Muscle of back (tissue), 3 donors: ENCODE measurements at regions not wholly inside any gene's neighbourhood (a gene's known extent, or its start where the extent isn't known, plus 50 kb on each side); places are given as distances from the start of the nearest gene placed in this dataset.

Source experiments
- DNase-seq, 3 donors: peaks; one replicate each; pipeline versions ENCODE4 v3.0.0 to v3.0.0-alpha.2; 2013

DNA sequence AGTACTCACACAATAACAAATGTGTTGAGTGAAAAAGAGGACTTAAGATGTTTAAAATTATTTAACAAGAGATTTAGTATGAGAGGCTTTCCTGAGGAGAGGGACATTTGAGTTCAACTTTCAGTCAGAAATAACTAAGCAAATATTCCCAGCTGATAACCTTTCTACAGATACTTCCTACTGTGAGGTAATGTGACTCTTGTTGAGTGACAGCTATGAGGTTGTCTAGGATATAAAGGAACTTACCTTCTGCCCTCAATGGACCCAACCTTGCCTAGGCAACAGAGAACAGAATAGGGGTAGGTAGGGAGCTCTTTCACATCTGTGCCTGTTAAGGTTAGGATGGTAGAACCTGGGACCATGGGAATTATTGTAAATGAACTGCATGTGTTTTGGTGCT lies 54.7 kb downstream of the GLUD2 start:
- no peak for DNase-seq

DNA sequence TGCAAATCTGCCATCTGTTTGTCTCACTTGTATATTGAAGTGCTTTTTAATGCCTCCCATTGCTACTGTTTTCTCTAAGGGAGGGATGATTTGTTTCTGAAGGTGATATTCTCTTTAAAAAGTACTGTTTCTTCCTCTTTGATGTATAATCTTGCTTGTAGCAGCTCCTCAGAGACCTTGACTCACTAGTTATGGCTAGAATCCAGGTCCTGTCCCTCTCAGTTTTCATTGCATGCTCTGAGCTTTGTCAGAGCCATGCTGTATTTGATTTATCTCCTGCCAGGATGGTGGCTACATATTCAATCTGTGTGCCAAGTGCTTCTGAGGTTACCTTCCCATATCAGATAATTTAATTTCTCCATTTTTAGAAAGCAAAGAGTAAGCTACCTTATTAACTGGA lies 56.0 kb downstream of the GLUD2 start:
- DNase-seq = no peak

DNA sequence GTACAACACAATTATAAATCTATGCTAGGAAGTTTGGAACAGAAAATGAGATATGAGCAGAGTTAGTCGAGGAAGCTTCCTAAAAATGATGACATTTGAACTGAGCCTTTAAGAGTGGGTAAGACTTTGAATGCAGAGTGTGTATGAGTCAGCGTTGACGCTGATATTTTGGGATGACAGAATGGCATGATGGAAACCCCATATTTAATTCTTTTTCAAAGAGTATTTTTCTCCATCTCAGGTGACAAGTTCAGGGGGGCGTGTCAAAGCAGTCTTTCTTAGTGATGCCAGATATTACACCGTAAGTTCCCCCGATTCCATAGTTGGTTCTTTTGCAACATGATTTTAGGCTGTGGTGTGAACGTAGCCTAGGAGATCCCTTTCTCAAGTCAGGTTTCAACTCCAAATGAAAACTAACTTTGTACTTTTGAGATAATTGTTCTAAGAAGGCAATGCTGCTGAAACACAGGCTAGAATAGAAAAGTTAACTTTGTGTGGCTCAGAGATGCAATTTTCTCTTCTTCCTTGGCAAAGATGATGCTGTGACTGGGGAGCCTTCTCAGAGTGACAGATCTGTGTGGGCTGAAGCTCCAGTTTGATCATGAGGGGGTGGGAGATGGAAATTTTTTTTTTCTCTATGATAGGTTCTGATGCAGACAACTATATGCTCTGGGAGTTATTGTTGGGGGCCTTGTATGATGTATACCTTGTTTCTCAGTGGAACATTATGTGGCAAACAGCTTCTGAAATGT lies 59.2 kb downstream of the GLUD2 start:
- DNase-seq = no peak

DNA sequence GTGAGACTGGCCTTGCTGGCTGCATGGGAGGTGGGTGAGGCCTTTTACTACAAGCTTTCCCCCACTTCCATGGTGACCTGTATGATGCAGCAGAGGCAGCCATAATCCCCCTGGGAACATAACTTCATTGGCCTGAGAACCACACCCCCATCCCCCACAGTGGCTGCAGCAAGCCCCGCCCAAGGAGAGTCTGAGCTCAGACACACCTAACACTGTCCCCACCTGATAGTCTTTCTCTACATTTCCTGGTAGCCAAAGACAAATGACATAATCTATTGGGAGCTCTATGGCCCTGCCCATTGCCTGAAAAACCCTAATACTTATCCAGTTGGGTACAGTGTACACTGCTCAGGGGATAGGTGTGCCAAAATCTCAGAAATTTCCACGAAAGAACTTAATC lies 62.6 kb downstream of the GLUD2 start:
- DNase-seq = no peak

DNA sequence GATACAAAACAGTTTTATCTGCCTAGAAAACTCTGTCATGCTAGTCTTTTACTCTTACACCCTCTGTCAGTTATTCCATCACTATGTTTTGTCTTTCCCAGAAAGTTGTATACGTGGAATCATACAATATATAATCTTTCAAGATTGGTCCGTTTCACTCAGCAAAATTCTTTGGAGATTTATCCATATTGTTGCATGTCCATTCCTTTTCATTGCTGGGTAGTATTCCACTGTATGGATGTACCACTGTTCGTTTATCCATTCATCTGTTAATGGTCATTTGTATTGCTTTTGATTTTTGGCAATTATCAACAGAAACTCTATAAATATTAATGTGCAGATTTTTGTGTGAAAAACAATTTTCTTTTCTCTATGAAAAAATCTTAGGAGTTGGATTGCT lies 63.1 kb downstream of the GLUD2 start:
- no peak for DNase-seq

DNA sequence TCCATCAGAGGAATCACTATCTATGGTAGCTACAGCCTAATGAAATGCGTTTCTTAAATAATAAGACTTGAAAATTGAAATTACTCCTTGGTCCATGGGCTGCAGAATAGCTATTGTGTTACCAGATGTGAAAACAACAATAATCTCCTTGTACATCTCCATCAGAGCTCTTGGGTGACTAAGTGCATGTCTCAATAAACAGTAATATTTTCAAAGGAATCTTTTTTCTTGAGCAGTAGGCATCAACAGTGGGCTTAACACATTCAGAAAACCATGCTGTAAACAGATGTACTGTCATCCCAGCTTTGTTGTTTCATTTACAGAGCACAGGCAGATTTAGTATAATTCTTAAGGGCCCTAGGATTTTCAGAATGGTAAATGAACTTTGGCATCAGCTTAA lies 67.3 kb downstream of the GLUD2 start:
- DNase-seq = no peak

DNA sequence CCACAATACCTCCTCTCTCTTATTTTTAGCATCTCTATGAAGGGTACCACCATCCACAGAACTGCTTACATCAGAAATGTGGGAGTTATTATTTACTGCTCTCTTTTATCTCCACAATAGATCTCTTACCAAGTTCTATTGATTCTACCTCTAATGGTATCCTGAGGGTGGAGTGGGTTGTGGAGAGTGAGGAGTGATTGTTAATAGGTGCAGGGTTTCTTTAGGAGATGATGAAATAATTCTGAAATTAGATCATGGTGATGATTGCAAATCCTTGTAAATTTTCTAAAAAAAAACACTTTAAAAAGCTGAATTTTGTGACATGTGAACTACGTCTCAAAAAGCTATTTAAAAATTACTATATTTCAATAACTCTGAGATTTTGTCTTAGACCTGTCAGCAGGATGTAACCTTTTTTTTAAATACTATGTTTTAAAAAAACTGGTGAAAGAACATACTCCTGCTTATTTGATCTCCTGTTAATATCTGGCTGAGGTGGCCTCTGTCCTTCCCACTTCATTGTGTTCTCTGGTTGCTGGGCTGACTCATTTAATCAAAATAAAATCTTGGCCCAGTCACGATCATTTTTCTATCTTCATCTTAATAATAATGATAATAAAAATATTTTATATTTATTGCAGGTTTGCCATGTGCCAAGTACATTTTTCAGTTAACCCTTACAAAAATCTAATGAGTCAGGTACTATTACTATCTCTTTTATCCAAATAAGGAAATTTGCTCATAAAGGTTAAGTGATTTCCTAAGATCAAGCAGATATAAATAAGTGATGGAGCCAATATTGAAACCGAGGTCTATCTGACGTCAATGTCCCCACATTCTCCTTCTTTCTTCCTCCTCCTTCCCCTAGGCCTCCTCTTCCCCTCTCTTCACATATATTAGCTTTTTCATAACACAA lies 73.5 kb downstream of the GLUD2 start:
- DNase-seq = no peak

DNA sequence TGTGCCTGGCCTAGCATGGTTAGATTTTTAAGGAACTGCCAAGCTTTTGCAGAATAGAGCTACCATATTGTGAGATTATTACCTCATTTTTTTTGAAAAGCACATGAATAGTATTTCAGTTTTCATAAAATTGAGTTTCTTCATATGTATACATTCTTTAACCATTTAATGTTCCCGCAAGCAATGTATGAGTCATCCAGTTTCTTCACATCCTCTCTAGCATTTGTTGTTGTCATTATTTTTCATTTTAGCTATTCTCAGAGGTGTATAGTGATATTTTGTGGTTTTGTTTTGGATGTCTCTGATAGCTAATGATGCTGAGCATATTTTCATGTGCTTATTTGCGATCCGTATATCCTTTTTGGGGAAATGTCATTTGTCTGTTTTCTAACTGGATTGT lies 74.9 kb downstream of the GLUD2 start:
- no peak for DNase-seq

DNA sequence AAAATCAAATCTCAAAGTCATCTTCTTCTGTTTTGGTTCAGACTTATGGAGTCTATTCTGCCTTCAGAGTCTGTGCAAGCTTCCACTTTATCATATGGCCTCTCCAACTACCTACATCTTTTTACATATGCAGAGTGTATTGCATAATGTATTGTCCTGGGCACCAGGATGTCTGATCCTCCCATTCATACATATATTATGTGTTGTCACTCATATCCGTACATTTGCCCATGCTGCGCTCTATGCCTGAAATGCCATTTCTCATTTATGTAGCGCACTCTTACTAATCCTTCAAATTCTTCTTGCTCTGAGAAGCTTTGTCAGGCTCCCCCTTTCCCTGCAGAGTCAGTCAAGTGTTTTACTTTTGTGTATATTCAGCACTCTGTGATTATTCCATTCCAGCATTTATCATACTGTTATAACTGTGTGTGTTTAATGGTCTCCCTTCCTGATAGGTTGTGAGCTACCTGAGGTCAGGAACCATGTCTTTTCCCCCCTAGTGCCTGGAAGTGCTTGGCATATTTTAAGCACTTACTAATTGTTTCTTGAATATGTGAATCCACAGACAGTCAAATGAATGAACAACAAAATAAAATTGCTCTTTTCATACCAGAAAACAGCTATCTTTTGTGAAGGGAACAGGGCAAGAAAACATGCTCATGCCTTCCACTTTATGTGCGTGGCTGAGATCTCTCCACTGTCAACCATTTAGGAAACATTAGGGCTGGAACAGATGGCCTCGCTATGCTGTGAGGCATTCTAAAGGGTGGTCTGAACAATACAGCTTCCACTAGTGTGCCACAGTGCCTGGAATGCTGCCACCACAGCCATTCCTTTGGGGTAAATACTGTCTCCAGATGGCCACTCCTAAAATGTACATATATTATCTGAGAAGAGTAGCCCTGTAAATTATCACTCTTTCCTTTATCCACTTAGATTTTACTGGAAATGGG lies 81.8 kb downstream of the GLUD2 start:
- DNase-seq = no peak

DNA sequence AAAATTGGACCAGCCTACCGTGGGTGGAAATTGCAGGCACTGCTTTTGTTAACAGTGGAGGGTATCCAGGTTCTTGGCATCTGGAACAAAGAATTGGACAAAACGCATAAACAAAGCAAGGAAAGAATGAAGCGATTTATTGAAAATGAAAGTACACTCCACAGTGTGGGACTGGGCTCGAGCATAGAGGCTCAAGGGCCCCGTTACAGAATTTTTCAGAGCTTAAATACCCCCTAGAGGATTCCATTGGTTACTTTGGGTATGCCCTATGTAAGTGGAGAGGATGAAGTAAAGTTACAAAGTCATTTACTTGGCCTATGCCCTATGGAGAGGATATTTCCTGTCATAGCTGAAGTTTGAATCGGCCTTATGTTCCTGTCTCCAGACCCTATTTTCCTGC lies 85.3 kb downstream of the GLUD2 start:
- no peak for DNase-seq

DNA sequence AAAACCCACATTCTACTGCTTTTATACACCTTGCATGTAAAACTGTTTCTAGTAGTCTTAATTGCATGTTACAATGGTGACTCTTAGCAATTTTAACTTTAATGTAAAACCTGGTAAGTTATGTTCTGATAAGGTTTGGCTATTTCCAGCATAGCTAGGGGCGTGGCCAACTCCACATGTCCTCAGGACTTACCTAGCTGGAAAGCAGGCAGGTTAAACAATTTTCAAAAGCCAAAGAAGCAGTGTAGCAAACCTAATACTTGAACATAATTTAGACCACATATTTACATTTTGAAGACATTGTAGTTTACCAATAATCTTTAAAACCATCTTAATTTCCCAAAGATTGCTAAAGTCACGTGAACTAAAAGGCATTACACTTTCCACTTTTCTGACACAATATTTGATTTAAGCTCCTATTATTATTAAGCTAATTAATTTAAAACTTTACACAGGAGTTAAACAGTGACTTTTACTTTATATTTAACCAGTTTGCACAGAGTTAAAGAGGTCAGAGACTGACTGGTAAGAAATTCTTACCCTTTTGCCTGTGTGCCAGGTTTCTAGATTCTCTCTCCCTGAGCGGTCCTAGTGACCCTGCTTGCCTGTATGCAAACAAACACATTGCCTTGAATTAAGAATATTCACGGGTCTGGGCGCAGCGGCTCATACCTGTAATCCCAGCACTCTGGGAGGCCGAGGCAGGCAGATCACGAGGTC lies 88.2 kb downstream of the GLUD2 start:
- no peak for DNase-seq

DNA sequence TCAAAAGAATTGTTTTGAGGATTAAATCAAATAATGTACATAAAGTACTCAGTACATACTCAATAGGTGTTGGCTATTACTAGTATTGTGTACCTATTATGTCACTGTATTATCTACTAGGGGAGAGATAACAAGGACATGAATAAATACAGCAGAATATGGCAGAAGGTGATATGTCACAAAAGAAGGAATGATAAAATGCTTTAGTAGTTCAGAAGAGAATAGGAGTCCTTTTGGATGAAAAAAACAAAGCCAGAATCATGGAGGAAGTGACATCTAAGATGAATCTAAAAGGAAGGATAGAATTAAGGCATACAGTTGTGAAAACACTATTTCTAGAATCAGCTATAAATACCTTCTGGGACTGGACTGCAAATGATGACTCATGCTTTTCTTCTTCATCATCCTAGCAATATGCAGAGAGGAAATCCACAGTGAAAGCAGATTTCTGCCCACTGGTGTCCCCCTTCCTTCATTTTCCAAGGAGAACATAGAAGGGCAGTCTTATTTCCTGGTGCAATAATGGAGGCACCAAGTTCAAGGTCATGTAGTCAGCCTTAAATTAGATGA lies 98.7 kb downstream of the GLUD2 start:
- DNase-seq = no peak

DNA sequence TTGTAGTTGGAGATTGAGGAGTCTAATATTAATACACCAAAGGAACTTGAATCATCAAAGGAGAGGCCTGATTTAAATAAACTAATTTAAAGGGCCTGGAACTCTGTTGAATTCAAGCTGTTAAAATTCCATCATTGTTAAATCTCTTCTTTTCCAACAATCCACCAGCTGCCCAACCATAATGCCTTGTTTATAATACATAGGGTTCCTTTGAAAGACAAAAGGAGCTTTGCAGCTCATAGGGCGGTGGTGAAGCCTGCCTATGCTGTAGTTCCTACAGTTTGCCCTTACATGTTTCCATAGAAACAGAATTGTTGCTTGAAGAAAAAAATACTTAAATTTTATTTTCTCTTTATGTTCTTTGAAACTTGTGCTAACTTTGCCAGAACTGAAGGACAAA lies 102.8 kb downstream of the GLUD2 start:
- no peak for DNase-seq

DNA sequence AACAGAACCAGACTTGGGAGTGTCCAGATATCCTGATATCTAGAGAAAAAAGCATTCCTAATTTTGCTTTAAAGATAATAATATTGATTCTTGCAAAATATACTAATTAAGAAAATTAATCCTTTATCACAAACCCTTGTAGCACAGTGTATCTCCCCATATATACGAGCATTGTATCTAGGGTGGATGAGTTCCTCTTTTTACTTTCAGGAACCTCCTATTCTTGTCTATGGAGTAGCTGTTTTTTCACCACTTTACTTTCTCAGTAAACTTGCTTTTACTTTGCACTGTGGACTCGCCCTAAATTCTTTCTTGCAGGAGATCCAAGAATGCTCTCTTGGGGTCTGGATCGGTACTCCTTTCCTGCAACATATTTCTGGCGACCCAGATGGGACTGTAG lies 103.9 kb downstream of the GLUD2 start:
- DNase-seq = no peak

DNA sequence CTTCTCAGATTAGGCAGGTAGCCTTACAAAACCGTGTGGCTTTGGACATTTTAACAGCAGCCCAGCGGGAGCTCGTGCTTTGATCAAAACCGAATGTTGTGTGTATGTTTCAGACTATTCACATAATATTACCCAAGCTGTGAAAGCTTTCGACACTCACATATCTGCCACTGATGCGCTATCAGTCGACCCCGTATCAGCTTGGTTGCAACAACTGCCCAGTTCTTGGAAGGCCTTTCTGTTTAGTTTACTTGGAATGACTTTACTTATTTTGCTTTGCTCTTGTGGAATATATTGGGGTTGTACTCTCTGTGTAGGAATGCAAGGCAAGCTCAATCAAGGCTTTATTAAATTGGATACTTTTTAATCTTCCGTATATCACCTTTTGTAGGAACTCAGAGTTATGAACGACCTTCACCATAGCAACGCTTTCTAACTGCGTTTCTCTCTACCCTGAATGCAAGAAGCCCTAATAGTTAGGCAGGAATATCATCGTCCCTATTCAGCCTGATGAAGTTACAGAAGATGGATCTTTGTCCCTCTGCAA lies 107.5 kb downstream of the GLUD2 start:
- no peak for DNase-seq

DNA sequence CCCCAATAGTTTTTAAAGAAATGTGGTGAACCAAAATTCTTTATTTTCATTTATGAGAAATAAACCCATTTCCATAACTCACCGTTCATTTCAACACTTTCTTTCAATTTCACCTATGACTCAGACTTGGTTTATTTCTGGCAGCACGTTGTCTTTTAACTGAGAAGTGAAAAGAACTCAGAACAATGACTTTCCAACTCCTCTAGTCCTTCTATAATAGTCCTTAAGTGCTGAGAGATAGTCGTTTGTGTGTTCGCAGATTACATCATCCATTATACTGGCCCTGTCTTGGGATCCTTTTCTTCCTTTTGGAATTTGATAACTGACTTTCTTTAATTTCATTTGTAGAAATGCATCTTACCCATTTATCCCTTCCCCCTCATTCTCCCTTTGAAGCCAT lies 113.6 kb downstream of the GLUD2 start:
- peak in 2 of 3 donors; percentile 5 to 33 for DNase-seq

DNA sequence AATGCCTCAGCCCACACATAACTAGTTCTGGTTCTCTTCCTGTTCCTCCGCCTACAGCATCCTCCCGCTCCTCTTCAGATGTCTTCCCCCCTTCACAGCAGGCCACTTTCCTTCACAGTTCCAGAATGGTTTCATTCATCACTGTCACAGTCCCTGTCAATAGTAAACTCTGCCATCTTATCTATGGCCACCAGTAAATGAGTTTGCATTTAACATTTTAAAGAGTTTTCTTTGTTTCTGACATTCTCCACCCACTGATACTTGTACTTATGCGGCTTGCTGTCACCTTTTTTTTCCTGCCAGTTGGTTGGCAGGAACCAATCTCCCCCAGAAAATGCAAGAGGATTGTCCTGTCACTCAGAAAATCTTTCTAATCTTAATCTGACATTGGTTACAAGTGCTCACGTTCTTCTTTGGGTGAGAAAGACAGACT lies 114.1 kb downstream of the GLUD2 start:
- no peak for DNase-seq

DNA sequence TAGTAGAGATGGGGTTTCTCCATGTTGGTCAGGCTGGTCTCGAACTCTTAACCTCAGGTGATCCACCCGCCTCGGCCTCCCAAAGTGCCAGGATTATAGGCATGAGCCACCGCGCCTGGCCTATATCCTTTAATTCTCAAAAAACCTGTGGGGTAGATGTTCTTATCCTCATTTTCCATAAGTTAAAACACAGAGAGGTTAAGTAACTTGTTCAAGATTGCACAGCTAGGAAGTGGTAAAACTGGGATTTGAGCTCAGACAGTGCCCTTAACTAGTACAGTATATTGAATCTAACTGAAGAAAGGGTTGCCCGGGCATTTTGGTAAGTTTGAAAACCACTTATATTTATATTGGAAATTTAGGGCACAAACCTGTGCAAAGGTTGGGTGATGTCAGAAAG lies 116.0 kb downstream of the GLUD2 start:
- DNase-seq = no peak

DNA sequence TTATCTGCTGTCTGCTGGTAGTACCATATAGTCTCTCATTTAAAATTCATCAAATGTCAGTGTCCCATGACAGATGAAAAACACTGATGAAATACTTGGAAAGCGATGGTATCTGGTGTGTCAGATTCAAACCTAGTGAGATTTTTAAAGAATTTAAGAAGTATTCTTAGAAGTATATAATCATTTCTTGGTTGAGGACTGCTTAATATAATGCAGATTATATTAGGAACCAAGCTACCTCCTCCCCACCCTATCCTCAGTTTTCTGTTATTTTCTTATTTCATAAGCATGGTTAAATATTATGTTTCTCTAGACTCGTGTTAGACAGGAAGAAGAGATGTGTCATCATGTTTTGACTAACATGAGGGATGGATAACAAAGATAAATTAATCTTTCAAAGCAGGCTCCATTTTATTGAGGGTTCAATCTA lies 118.5 kb downstream of the GLUD2 start:
- DNase-seq = no peak
